H1 (cell line): ENCODE measurements at regions not wholly inside any gene's neighbourhood (a gene's known extent, or its start where the extent isn't known, plus 50 kb on each side); places are given as distances from the start of the nearest gene placed in this dataset.
"Not testable (repeated sequence)": the region's sequence is repeated elsewhere in the genome, so short reads cannot be mapped to it uniquely, and the experiment has no call there.

ENCODE experiments used
- CTCF ChIA-PET: fragments of 300-600 bp; sonication (Branson Sonifier 250); formaldehyde crosslinking; loops from one replicate; lab custom pipeline; 2021; ENCODE audit not compliant: partially characterized antibody; lab: Charles Lee
- POLR2A ChIA-PET: fragments of 300-600 bp; sonication (Branson Sonifier 250); formaldehyde crosslinking; loops from one replicate; lab custom pipeline; 2021; ENCODE audit warnings: inconsistent platforms; ENCODE audit not compliant: partially characterized antibody; lab: Charles Lee
- DNase-seq, 2 experiments: peaks; one replicate each; pipeline versions ENCODE4 v3.0.0 to v3.0.0-alpha.2; 2010 to 2022; ENCODE audit warnings: low spot score in 2 of 2, low read depth in 1 of 2, mixed read lengths in 1 of 2
- FAIRE-seq: peaks from 2 replicates; lab custom pipeline; 2011; peaks lifted over from hg19 to GRCh38; lab: Jason Lieb, UNC
- H2AFZ ChIP-seq: 2 replicates; pipeline ENCODE4 v1.8.1; 2012; ENCODE audit warnings: low read length, inconsistent platforms
- H2AK5ac ChIP-seq: 2 replicates; pipeline ENCODE4 v1.6.1; 2013; ENCODE audit warnings: low read depth, low read length
- H2BK120ac ChIP-seq: replicated peaks from 2 replicates; pipeline ENCODE3; 2013; ENCODE audit warnings: low read depth, low read length, inconsistent platforms
- H2BK12ac ChIP-seq: 2 replicates; pipeline ENCODE4 v1.6.1; 2013; ENCODE audit warnings: low read depth, low read length
- H2BK15ac ChIP-seq: 2 replicates; pipeline ENCODE4 v1.6.1; 2013; ENCODE audit warnings: low read length
- H2BK20ac ChIP-seq: 2 replicates; pipeline ENCODE4 v1.6.1; 2013; ENCODE audit warnings: low read length
- H2BK5ac ChIP-seq: 2 replicates; pipeline ENCODE4 v1.6.1; 2013; ENCODE audit warnings: low read depth, low read length
- H3K14ac ChIP-seq: 2 replicates; pipeline ENCODE4 v1.6.1; 2013; ENCODE audit warnings: inconsistent platforms; ENCODE audit not compliant: insufficient read length
- H3K18ac ChIP-seq: 2 replicates; pipeline ENCODE4 v1.6.1; 2013; ENCODE audit warnings: low read length; ENCODE audit errors: extremely low read depth
- H3K23ac ChIP-seq: 2 replicates; pipeline ENCODE4 v1.6.1; 2013; ENCODE audit warnings: inconsistent platforms; ENCODE audit not compliant: insufficient read length
- H3K23me2 ChIP-seq: 2 replicates; pipeline ENCODE4 v1.6.1; 2013; ENCODE audit warnings: low read depth, low read length
- H3K27ac ChIP-seq: 2 replicates; pipeline ENCODE4 v1.6.1; 2011; ENCODE audit warnings: low read depth, low read length, inconsistent platforms
- H3K27me3 ChIP-seq, 4 experiments: replicated peaks in 1 of 4; 1 replicate in 1 of 4; 2 replicates in 3 of 4; pipeline versions ENCODE4 v1.6.1 to v1.8.1; 2011 to 2013; ENCODE audit warnings: low read length in 3 of 4, mild to moderate bottlenecking in 3 of 4, inconsistent platforms in 2 of 4, mixed read lengths in 2 of 4, moderate library complexity in 1 of 4; ENCODE audit not compliant: control insufficient read depth in 3 of 4, insufficient read depth in 3 of 4; ENCODE audit errors: extremely low read depth in 1 of 4
- H3K36me3 ChIP-seq, 4 experiments: 2 replicates each; pipeline versions ENCODE4 v1.6.1 to v1.8.1; 2011 to 2013; ENCODE audit warnings: mild to moderate bottlenecking in 4 of 4, low read length in 3 of 4, moderate library complexity in 2 of 4, control low read depth in 1 of 4, inconsistent platforms in 1 of 4; ENCODE audit not compliant: insufficient read depth in 4 of 4, control insufficient read depth in 2 of 4
- H3K4ac ChIP-seq: replicated peaks from 2 replicates; pipeline ENCODE3; 2013; ENCODE audit warnings: low read length, low read depth, mixed read lengths, inconsistent platforms; ENCODE audit not compliant: insufficient read length
- H3K4me1 ChIP-seq, 4 experiments: replicated peaks in 1 of 4; 1 replicate in 1 of 4; 2 replicates in 3 of 4; pipeline versions ENCODE4 v1.6.1 to v1.8.1; 2011 to 2013; ENCODE audit warnings: low read length in 3 of 4, inconsistent platforms in 2 of 4, mixed read lengths in 1 of 4; ENCODE audit not compliant: insufficient read depth in 4 of 4, control insufficient read depth in 3 of 4
- H3K4me2 ChIP-seq, 2 experiments: 2 replicates each; pipeline versions ENCODE4 v1.6.1 to v1.8.1; 2011 to 2013; ENCODE audit warnings: low read depth in 2 of 2, low read length in 2 of 2, control low read depth in 1 of 2, inconsistent platforms in 1 of 2, mild to moderate bottlenecking in 1 of 2; ENCODE audit not compliant: insufficient read depth in 1 of 2
- H3K4me3 ChIP-seq, 4 experiments: fragments of 200-600, 300-600 bp in 1 of 4; sonication (generic), shearing (Covaris generic), sonication (Bioruptor Twin) in 1 of 4; 2 replicates each; pipeline versions ENCODE4 v1.5.1 to v1.8.1; 2011 to 2016; ENCODE audit warnings: low read length in 4 of 4, low read depth in 3 of 4, control low read depth in 2 of 4, inconsistent platforms in 2 of 4, mild to moderate bottlenecking in 2 of 4, mixed read lengths in 1 of 4, moderate library complexity in 1 of 4; ENCODE audit not compliant: insufficient read depth in 2 of 4; ENCODE audit errors: extremely low read depth in 1 of 4
- H3K56ac ChIP-seq: replicated peaks from 2 replicates; pipeline ENCODE3; 2013; ENCODE audit warnings: low read depth, mild to moderate bottlenecking, mixed read lengths, low read length, inconsistent platforms; ENCODE audit not compliant: insufficient read length
- H3K79me1 ChIP-seq: 2 replicates; pipeline ENCODE4 v1.6.1; 2013; ENCODE audit warnings: low read depth, low read length, control low read depth
- H3K79me2 ChIP-seq, 2 experiments: 2 replicates each; pipeline versions ENCODE4 v1.6.1 to v1.8.1; 2012 to 2013; ENCODE audit warnings: low read length in 2 of 2, mild to moderate bottlenecking in 2 of 2, inconsistent platforms in 1 of 2; ENCODE audit not compliant: insufficient read depth in 2 of 2, control insufficient read depth in 1 of 2
- H3K9ac ChIP-seq, 4 experiments: replicated peaks in 1 of 4; 1 replicate in 1 of 4; 2 replicates in 3 of 4; pipeline versions ENCODE4 v1.6.1 to v1.8.1; 2011 to 2013; ENCODE audit warnings: low read depth in 3 of 4, low read length in 3 of 4, control low read depth in 2 of 4, mild to moderate bottlenecking in 2 of 4, moderate library complexity in 2 of 4, inconsistent platforms in 1 of 4; ENCODE audit errors: extremely low read depth in 1 of 4
- H3K9me3 ChIP-seq, 2 experiments: 2 replicates each; pipeline versions ENCODE4 v1.6.1 to v1.8.1; 2012 to 2013; ENCODE audit warnings: mild to moderate bottlenecking in 2 of 2, moderate library complexity in 2 of 2, control low read depth in 1 of 2, inconsistent platforms in 1 of 2, low read depth in 1 of 2, low read length in 1 of 2, mixed read lengths in 1 of 2; ENCODE audit not compliant: insufficient read depth in 2 of 2
- H4K20me1 ChIP-seq, 2 experiments: replicated peaks in 1 of 2; 2 replicates each; pipeline versions ENCODE3 to v1.8.1; 2011 to 2013; ENCODE audit warnings: inconsistent platforms in 2 of 2, low read length in 2 of 2, mild to moderate bottlenecking in 1 of 2; ENCODE audit not compliant: insufficient read depth in 2 of 2, control insufficient read depth in 1 of 2
- H4K5ac ChIP-seq: 2 replicates; pipeline ENCODE4 v1.6.1; 2013; ENCODE audit warnings: low read length, low read depth, mixed read lengths, inconsistent platforms; ENCODE audit not compliant: insufficient read length
- H4K8ac ChIP-seq: 2 replicates; pipeline ENCODE4 v1.8.0; 2013; ENCODE audit warnings: mild to moderate bottlenecking, moderate library complexity, low read length, inconsistent platforms; ENCODE audit not compliant: insufficient read depth; ENCODE audit errors: extremely low read depth
- H4K91ac ChIP-seq: replicated peaks from 2 replicates; pipeline ENCODE3; 2013; ENCODE audit warnings: low read length, mixed read lengths, inconsistent platforms; ENCODE audit not compliant: insufficient read length
- WGBS, 2 experiments: shearing (Covaris generic) in 1 of 2; methylation state at CpG; one replicate each; pipeline versions ENCODE4 v1.1.6 to v1.1.7; 2013 to 2015; ENCODE audit warnings: low lambda C conversion rate in 2 of 2, mixed read lengths in 2 of 2, inconsistent platforms in 1 of 2, low coverage in 1 of 2, missing lambda C conversion rate in 1 of 2; ENCODE audit not compliant: insufficient replicate concordance in 2 of 2, insufficient coverage in 1 of 2, insufficient read length in 1 of 2; ENCODE audit errors: extremely low coverage in 1 of 2, missing lambda C conversion rate in 1 of 2; 5-methylcytosine and 5-hydroxymethylcytosine counted together

DNA sequence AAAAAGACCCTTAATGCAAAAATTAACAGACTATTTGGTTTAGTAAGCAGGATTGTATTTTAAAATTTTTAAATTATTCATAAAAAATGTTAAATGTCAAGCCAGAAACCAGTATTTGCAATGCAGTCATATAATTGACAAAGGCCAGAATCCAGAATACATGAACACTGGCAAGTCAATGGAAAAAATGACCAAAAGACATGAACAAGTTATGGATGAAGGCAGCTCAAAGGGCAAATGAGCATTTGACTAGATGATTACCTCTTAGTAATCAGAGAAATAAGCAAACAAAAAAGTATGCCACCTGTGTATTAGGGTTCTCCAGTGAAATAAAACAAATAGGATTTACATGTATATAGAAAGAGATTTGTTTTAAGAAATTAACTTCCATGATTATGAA is 80.9 kb upstream of the PLGLB2 start:
- H2BK120ac ChIP-seq, H3K4me1 ChIP-seq, H2BK20ac ChIP-seq, FAIRE-seq, DNase-seq, H3K79me1 ChIP-seq, H3K23ac ChIP-seq, H3K14ac ChIP-seq, H4K5ac ChIP-seq, H4K91ac ChIP-seq, H3K4me3 ChIP-seq, H3K4me2 ChIP-seq, H3K27ac ChIP-seq, H3K79me2 ChIP-seq, H3K27me3 ChIP-seq, CTCF ChIA-PET, H3K18ac ChIP-seq, H3K9ac ChIP-seq, H2BK12ac ChIP-seq, H4K20me1 ChIP-seq, H2AFZ ChIP-seq, H2AK5ac ChIP-seq, H2BK5ac ChIP-seq, H3K56ac ChIP-seq, H2BK15ac ChIP-seq, H4K8ac ChIP-seq, POLR2A ChIA-PET, H3K4ac ChIP-seq, H3K23me2 ChIP-seq, H3K36me3 ChIP-seq, H3K9me3 ChIP-seq: not testable (repeated sequence)

DNA sequence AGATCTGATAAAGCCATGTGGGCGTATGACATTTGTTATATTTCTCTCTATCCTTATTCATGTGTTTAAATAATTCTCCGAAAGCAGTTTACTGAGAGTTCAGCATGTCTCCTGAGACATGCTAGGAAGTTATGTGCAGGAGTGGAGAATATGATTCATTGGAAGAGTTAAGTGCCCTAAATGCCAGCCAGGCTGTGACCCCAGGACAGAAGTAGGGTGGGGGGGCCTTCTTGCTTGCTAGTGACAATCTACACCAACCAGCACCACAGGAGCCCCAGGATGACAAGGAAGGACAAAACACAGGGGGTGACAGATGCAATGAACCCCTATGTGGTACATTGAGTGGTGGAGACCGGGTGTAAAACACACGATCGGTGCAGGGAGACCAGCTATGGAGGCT is 79.5 kb upstream of the PLGLB2 start:
- H3K18ac ChIP-seq, H2BK12ac ChIP-seq, POLR2A ChIA-PET, CTCF ChIA-PET, FAIRE-seq, H4K8ac ChIP-seq, H2BK15ac ChIP-seq, H3K9me3 ChIP-seq, H4K5ac ChIP-seq, H3K4me2 ChIP-seq, H3K4me1 ChIP-seq, H2AK5ac ChIP-seq, H3K23me2 ChIP-seq, H3K79me1 ChIP-seq, H3K4ac ChIP-seq, H2AFZ ChIP-seq, H2BK5ac ChIP-seq, H3K56ac ChIP-seq, H3K4me3 ChIP-seq, H4K91ac ChIP-seq, H3K79me2 ChIP-seq, H3K14ac ChIP-seq, H3K23ac ChIP-seq, H3K9ac ChIP-seq, H3K27ac ChIP-seq, H3K36me3 ChIP-seq, H3K27me3 ChIP-seq, H4K20me1 ChIP-seq, H2BK120ac ChIP-seq, DNase-seq, H2BK20ac ChIP-seq: not testable (repeated sequence)
- no CpG with 5 or more reads among the region's 5 CpGs for WGBS, 2 experiments
